NCI-H2196 (cell line): ENCODE measurements at regions not wholly inside any gene's neighbourhood (a gene's known extent, or its start where the extent isn't known, plus 50 kb on each side); places are given as distances from the start of the nearest gene placed in this dataset.

Source experiments
- DNase-seq: peaks from one replicate; lab custom pipeline; 2025; ENCODE audit not compliant: unreplicated experiment; lab: John Stamatoyannopoulos, UW

DNA sequence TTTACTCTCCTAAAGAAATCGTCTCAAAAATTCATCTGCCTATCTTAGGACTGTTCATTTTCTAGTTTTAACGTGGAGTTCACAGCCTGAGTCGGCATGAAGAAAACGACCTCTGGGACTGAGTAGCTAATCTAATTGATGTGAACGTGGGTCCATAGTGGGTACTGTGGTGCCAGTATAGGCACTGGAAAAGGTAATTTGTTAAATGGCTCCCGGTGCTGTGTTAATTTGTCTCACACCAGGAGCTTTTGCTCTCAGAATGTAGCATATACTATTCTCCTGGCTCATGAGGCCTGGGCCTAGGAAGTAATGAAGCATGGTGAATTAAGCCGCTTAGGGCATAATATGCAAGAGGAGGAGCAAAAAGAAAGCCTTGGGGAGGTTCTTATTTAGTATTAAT lies 414.4 kb upstream of the NXPH2 start:
- no peak for DNase-seq

DNA sequence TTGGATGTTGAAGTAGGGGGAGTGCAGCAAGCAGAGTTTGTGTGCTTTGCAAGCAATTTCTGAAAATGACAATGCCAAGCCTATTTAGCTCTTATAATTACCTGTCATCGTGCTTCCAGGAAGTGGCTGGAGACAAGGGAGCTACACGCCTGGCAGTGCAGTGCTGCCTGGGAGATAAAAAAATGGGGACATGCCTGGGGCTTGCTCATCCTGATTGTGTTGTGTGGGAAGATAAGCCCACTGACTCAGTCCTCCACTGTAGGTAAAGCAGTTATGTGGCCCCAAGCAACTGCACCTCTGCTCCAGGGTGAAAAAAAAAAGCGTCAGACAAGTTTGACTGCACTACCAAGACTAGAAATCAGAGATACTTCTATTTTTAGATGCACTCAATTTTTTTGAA lies 396.9 kb upstream of the NXPH2 start:
- DNase-seq, result no peak

DNA sequence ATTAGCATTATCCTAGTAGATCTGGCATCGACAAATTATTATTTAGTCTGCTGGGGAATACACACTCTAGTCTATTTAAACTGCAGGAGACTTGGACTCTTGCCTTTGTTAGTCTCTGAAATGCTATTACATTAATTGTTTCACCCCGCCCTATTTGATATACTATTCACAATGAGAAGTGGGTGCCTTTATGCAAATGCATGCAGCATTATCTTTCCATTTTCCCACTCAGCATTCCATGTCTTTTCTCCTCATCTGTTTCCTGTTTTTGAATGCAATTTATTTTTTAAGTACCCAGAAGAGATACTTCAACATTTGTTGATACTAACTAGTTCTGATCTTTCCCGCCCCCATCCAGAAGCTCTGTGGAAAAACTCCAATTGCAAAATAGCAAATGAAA lies 395.3 kb upstream of the NXPH2 start:
- no peak for DNase-seq

DNA sequence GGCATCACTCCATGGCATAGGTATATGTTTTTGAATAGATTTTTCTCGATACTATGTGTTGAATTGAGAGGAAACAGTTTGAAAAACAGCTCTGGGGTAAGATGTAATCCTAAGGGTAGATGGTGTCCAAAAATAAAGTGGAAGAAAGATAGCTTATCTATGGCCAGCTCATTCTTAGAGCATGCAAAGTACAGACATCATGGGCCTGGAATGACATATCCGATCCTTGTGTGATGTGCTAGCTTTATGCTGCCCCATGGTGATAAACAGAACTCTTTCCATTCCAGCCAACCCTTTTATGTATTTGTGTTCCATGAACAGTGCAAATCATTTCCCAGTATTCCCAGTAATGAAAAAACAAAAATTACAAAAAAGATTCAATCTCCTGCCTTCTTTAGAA lies 390.2 kb upstream of the NXPH2 start:
- no peak for DNase-seq

DNA sequence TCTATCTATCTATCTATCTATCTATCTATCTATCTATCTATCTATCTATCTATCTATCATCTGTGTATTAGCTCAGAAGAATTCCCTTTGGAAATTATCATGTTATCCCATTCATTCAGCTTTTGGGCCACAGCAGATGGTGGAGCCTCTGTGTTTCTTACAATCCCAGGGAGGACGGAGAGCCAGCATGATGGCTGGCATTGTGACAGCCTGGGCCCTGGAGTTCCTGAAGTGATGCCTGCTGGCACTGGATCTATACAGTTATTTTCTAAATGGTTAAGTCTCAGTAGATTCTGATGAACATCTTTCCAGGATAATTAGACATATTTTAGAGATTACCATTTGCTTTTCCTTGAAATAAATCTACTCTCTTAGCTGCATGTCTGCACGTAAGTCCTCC lies 385.4 kb upstream of the NXPH2 start:
- no peak for DNase-seq

DNA sequence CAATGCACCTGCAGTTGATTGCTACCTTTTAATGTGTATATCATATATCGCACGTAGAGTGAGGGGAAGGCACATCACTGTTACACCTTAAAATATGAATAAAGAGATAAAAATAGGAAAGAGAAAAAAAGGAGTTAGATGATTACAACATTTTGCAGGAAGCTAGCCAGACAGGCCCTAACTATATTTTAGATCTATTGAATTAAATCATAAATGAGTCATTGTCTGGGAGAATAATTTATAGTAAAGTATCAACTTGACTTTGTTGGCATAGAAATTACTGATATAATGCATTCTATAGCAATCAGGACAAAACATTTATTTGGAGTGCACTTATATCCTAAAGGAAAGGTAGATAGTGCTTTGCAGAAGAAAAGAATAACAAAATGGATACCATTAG lies 384.9 kb upstream of the NXPH2 start:
- no peak for DNase-seq

DNA sequence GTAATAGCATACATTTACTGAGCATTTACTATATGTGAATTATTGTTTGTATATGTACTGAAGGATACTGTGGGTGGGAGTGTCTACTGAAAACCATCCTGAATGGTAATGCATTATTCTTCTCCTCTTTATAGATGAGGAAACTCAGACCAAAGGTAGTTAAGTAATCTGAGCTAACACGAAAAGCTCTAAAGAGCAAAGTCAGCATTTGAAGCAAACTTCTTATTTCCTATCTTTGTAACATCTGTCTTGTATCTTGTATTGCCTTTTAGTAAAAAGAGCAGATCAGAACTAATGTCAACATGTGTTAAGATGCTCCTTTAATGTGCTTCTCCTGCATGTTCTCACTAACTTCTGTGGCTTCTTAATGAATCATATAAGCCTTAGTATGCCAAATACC lies 382.8 kb upstream of the NXPH2 start:
- DNase-seq, result no peak

DNA sequence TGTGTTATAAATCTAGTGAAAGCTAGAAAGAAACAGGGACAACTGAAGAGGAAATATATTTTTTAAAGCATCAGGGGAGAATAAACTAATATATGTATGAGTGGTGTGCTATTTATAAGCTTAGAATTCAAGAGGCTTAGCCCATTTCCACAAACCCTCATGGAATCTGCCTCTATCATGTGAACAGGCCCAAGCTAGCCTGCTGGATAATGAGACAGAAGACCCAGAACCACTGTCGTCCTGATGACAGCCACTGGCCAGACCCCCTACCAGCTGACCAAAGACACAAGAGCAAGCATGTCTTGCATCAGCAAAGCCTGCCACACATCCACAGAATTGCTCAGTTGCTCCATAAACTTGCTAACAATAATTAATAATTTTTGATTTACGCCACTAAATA lies 382.3 kb upstream of the NXPH2 start:
- DNase-seq, result no peak

DNA sequence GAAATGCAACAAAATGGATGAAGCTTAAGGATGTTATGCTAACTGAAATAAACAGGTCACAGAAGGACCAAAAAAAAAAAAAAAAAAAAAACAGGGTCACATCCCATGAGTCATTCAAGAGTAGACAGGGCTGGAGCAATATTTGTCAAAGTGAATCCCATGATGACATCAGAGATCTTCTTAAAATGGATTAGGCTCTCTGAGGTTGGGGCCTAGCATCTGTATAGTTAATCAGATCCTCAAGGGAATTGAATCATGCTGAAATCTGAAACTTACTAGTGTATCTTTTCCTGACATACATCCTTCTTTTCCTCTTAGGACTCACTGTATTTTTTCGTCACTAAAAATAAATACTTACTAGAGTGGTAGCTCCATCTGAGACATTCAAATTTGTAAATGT lies 380.6 kb upstream of the NXPH2 start:
- no peak for DNase-seq

DNA sequence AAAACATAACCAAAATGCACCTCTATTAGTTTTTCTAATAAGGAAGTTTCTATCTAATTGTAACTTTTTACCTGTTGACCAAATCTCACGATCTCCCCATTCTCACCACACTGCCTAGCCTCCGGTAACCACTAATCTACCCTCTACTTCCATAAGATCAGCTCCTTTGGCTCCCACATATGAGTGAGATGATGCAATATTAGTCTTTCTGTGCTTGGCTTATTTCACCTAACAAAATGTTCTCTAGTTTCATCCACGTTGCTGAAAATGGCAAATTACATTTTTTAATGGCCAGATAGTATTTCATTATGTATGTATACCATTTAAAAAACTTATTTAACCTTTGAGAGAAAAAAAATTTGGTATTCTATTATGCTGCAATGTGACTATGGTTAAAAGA lies 379.0 kb upstream of the NXPH2 start:
- no peak for DNase-seq

DNA sequence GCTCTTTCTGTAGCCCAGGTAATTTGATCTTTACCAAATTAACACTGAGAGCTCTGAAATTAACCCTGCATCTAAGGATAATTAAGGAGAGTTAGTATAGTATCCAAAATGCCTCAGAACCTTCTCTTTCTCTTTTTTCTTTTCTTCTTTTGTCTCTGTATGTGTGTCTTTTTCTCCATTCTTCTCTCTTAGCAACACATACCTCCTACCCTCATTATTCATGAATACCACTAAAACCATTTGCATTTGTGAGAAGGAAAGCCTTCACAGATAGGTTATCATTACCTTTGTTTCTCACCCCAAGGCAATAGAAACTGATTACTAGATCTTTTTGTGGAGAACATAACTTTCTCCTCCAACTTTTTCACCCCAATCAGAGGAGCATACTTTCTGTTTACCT lies 376.5 kb upstream of the NXPH2 start:
- no peak for DNase-seq

DNA sequence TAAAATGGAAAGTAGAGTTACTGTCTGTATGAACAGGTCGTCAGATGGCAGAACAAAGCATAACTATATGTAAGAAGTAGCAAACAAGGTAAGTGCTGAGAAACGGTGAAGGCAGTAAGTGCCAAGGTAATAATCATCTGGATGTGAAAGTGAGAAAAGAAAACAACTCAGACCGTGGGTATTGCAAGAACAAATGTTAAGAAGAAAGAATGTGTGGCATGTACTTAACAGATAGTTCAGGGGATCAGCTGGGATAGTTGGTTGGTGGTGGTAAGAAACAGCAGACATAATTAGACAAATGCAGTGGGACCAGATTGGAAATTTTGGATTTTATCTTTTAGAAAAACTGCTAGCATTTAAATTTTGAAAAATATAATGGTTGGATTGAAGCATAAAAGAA lies 375.8 kb upstream of the NXPH2 start:
- DNase-seq, result no peak

DNA sequence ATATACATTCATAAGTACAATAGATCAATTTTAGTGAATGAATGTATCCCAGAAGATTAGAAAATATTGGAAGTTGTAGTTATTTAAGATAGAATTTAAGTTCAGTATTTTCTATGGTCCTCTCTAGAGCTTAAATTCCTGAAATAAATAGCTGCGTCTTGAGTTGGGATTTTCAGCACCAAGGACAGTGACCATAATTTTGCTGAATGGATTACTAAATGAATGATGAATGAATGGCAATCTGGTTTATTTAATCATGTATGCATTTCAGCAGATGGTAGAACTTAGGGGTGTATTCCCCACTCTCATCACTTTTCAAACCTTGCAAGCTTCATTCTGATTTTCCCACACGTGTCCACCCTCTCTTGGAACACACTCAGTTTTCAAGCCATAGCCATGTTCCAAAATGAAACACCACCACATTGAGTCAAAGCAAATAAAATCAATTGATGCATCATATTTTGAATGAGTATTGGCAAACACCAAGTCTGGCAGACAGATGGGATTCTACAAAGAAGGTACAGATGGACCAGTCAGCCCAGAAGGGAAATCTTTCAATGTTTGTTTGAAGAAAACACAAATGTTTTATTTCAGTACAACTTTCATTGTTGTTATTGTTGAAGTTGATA lies 362.2 kb upstream of the NXPH2 start:
- DNase-seq, result no peak

DNA sequence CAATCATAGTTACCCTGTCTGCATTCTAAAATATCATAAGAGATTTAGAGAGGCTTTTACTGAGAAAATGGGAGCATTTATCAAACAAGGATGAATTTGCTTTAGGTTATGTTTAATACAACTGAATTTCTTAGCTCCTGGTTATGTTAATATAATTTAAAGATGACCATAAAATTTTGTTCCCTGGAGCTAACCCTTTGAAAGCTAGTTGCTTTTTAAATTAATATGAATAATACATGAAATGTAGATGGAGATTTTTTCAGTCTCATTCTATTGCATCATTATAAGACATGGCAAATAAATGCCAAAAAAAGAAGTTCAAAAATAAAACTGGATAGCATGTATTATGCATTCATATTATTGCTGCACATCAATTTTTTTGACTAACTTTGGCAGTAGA lies 344.1 kb upstream of the NXPH2 start:
- no peak for DNase-seq

DNA sequence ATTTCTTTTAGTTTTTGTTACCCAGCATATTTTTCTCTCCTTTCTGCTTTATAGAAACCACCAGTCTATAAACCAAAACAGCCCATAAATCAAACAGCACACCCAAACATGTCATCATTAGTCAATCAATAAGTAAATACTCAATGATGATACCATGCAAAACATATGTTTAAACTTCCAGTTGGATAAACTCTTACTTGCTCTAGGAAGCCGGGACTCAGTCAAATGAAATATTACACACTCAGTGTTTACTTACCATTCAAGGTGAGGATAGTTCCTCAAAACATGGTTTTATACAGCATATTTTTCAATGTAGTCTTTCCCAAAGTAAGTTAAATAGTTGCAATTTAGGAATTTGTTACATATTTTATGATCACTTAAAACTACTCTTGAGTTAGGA lies 343.6 kb upstream of the NXPH2 start:
- no peak for DNase-seq

DNA sequence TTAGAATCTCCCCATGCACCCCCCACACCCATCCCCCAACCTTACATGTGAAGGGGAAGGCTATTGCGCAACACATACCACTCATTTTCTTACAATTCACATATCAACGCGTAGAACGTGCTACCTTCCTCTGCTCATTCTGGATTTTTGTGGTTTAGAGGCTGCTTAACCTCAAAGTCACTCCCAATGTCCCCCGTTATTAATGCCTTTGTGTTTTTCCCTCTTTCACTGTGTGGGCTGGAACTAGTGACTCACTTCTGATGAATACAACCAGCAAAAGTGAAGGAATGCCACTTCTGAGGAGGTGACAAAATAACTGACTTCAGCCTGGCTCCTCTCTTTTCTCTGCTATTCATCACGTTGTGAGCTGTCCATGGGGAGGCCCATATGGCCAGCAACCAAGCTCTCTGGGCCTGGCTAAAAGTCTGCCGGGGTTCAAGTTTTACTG lies 342.5 kb upstream of the NXPH2 start:
- no peak for DNase-seq

DNA sequence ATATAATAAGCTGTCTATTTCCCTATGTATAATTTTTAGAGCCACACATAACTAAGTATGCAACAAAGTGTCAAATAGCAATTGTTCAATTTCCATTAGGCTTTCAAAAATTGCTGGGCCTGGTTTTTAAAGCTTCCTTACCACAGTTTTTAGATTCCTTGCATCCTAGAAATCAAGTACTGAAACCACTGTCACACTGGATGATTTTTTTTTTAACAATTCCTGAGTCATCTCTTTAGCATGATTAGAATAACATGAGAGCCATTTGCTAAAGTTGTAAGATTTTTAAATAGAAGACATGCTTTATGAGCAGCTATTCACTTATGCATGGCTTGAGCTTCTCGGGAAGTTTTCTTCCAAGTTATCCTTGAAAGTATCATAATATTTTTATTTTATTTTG lies 319.5 kb upstream of the NXPH2 start:
- no peak for DNase-seq

DNA sequence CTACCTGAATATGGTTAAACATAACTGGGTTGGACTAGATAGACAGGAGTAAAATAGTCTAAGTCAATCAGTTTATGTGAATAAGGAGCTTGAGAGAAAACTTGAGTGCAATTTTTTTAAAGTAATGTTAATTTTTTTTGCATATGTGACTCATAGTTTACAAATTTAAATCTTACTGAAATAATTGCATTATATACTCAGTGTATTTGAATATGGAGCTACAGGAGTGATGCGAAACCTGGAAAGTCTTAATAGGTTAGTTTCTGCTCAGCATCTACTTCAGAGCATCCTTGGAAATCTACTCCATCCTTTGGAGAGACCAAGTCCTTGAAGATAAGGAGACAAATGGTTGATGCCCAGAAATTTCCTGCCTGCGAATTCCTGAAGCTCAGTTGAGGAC lies 318.8 kb upstream of the NXPH2 start:
- DNase-seq, result no peak

DNA sequence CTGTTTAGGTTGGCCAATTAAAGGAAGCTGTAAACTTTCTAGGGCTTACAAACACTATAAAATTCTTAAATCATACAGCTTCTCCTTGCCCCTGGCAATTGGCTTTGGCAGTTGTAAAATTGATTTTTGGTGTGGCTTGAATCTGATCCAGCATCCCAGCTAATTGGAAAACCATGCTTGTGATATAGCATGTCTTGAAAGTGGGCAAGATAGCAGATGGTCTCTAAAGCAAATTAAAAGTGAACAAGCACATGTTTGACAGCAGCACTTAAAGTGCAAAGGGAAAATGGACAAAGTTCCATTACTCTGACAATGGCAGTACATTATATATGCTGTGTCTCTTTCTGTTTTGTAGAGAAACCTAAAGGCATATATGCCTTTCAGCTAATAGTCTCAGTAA lies 302.9 kb upstream of the NXPH2 start:
- no peak for DNase-seq

DNA sequence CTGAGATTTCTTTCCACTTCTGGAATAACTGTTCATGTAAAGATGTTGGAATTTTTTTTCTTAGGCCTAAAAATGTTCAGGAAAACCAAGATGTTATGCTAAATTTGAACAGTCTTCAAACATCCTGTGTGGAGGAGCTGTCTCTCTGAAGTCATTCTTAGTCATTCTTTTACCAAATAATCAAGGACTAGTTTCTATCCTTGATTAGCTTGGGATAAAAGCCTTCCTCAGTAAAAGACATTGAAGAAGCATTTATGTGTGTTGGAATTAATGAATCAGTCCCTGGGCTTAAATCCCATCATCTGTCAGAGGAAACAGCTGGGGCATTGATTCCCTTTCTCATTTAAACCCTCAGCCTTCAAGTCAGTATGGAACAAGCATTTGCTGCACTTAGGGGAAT lies 300.1 kb upstream of the NXPH2 start:
- DNase-seq, result no peak

DNA sequence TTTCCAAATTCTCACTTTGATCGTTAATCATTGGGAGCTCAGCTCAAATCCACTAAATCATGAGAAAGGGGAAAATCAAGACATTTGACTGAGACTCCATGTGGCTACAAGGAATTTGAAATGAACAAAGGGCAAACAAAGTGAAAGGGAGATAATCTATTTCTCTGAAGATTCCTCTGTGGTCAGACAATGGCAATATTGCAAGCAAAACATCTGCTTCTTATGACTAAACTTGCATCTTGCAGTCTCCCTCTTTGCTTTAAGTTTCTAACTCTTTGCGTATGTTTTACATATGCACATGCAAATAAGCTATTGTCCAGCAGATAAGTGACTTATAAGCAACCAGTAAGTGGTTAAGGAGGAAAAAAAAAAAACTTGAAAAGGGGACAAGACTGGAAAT lies 299.1 kb upstream of the NXPH2 start:
- no peak for DNase-seq

DNA sequence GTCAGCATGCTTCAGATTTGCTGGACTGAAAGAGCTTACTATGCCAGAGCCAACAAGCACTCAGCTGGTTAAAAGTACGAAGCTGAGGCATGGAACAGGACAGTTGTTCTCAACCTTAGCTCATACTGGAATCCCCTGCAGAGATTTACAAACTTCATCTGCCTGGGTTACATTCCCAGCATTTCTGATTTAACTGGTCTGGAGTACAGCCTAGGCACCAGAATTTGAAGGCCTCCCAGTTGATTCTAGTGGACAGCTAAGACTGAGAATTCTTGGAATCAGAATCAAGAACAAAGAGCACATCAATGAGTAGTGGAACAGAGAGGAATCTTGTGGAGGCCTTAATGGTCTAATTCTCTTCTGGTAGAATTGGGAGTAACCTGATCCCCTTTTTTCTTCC lies 298.2 kb upstream of the NXPH2 start:
- DNase-seq, result no peak

DNA sequence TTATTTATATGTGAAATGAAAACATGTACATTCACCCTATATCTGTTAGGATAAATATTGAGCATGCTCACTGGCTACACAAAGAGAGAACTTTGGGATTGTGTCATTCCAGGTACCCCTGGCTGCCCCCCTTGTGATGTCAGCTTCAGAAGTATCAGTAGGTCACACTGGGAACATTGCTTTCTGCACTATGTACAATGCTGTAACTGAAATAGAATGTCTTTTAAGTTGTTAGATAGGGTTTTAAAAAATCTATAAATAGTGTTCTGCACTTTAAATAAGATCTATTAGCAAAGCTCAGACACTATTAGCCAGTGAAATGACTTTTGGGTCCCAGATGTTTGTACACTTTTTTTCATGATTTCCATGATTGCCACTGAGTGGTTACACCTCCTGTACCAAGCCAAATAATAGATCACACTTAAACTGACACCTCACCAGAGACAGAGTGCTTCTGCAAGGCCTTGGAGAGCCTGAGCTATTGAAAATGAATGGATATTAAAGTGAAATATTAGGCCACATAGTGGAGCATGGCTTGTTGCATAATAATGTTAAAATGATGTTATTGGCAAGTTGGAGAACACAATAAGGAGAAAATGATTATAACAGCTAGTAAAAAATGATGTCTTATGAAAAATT lies 297.0 kb upstream of the NXPH2 start:
- DNase-seq, result no peak
